Left lung (tissue), 4 donors: ENCODE measurements at regions not wholly inside any gene's neighbourhood (a gene's known extent, or its start where the extent isn't known, plus 50 kb on each side); places are given as distances from the start of the nearest gene placed in this dataset.

Experiments
- ATAC-seq: fragments of 200-7000 bp; cut with Tn5 transposase; one replicate; pipeline ENCODE4 v1.9.1; 2020; ENCODE audit warnings: moderate library complexity
- DNase-seq, 4 donors: peaks; one replicate each; pipeline ENCODE4 v3.0.0-alpha.2; 2013 to 2020
- H3K27ac ChIP-seq, 2 donors: fragments of 200-600 bp; sonication (generic) in 1 of 2; one replicate each; pipeline versions ENCODE4 v1.5.0 to v1.8.0; 2020 to 2021
- H3K27me3 ChIP-seq, 2 donors: fragments of 200-600 bp; sonication (generic) in 1 of 2; one replicate each; pipeline versions ENCODE4 v1.5.0 to v1.8.0; 2020 to 2021
- H3K36me3 ChIP-seq, 2 donors: fragments of 200-600 bp; sonication (generic) in 1 of 2; one replicate each; pipeline versions ENCODE4 v1.5.0 to v1.8.0; 2020 to 2021
- H3K4me1 ChIP-seq, 2 donors: fragments of 200-600 bp; one replicate each; pipeline ENCODE4 v1.8.0; 2021
- H3K4me3 ChIP-seq, 2 donors: fragments of 200-600 bp; sonication (generic) in 1 of 2; one replicate each; pipeline versions ENCODE4 v1.5.0 to v1.8.0; 2020 to 2021; ENCODE audit warnings: mild to moderate bottlenecking in 1 of 2
- H3K9me3 ChIP-seq, 2 donors: fragments of 200-600 bp; sonication (generic) in 1 of 2; one replicate each; pipeline versions ENCODE4 v1.5.0 to v1.8.0; 2020 to 2021
- intact Hi-C, 2 donors: fragments of 100-400 bp; cut with DNase I; formaldehyde crosslinking; loops; one replicate each; pipeline versions ENCODE4 v1.11.2 to v1.14.2; 2022
- TF ChIP-seq, protein P1 (sequence below), 2 donors: fragments of 200-600 bp; sonication (generic) in 1 of 2; IDR thresholded peaks; one replicate each; pipeline versions ENCODE4 v1.5.0 to v1.8.0; 2021; ENCODE audit warnings: antibody characterized with exemption in 2 of 2
- donor health status: DM: no; HTN: yes; CAD: no.
- donor health status: DM: no; HTN: no; CAD: no.

- Histone ChIP-seq H3K36me3 (no peaks in the 10 kb centered on the region), H3K27ac (no peak overlapping the region), H3K4me1 (no peaks in the 10 kb centered on the region), H3K4me3 (no peak overlapping the region), H3K27me3 (no peaks in the 10 kb centered on the region), H3K9me3 (peaks cover 0 to 4% of the 10 kb centered on the region in 2 donors)
- ATAC-seq (no peak), DNase-seq (no peak)
- intact Hi-C loops: no loop called here
- TF ChIP-seq, protein P1, sequence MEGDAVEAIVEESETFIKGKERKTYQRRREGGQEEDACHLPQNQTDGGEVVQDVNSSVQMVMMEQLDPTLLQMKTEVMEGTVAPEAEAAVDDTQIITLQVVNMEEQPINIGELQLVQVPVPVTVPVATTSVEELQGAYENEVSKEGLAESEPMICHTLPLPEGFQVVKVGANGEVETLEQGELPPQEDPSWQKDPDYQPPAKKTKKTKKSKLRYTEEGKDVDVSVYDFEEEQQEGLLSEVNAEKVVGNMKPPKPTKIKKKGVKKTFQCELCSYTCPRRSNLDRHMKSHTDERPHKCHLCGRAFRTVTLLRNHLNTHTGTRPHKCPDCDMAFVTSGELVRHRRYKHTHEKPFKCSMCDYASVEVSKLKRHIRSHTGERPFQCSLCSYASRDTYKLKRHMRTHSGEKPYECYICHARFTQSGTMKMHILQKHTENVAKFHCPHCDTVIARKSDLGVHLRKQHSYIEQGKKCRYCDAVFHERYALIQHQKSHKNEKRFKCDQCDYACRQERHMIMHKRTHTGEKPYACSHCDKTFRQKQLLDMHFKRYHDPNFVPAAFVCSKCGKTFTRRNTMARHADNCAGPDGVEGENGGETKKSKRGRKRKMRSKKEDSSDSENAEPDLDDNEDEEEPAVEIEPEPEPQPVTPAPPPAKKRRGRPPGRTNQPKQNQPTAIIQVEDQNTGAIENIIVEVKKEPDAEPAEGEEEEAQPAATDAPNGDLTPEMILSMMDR (IDR thresholded peaks at IDR 0.05): no peak
These were observed 872.6 kb downstream of the FLRT2 start for GRCh38 chr14:86402545-86402944.

DNA sequence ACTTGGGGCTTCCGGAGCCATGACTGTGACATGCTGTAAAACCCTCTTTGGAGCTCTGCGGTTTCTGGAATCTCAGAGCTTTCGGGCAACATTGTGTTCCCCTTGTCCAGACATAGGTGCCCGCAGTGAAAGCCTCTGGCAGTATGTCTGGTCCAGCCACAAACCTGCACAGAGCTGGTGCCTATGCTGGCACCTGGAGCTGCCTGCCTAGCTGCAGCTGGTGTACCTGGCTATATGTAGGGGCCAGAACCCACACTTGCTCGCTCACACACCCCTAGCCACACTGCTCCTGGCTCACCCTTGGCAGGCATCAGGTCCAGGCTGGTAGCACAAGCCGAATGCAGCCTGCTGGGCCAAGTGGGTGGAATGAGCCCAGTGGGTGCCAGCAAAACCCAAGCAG, 861.1 kb downstream of the FLRT2 start:
- Histone ChIP-seq H3K27me3 (no peaks in the 10 kb centered on the region), H3K36me3 (no peaks in the 10 kb centered on the region), H3K4me1 (no peaks in the 10 kb centered on the region), H3K27ac (no peak overlapping the region), H3K4me3 (no peak overlapping the region), H3K9me3 (peaks cover 0 to 22% of the 10 kb centered on the region in 2 donors)
- TF ChIP-seq, protein P1 (IDR thresholded peaks at IDR 0.05): no peak
- no peak for ATAC-seq
- DNase-seq: peak in 1 of 4 donors; percentile 22
- intact Hi-C loops: no loop called here

- DNase-seq (no peak), ATAC-seq (no peak)
- TF ChIP-seq, protein P1 (IDR thresholded peaks at IDR 0.05): no peak
- intact Hi-C loops: no loop called here
- Histone ChIP-seq H3K36me3 (no peaks in the 10 kb centered on the region), H3K9me3 (peaks cover 0 to 20% of the 10 kb centered on the region in 2 donors), H3K27ac (no peak overlapping the region), H3K4me1 (no peaks in the 10 kb centered on the region), H3K27me3 (no peaks in the 10 kb centered on the region), H3K4me3 (no peak overlapping the region)
These were observed 858.3 kb downstream of the FLRT2 start for GRCh38 chr14:86388216-86388615.

- H3K4me3 ChIP-seq: no peak overlapping the region
- no peaks in the 10 kb centered on the region for H3K27me3 ChIP-seq
- ATAC-seq (no peak), DNase-seq (peak in 1 of 4 donors; percentile 14)
- TF ChIP-seq, protein P1 (IDR thresholded peaks at IDR 0.05): no peak
- H3K36me3 ChIP-seq: no peaks in the 10 kb centered on the region
- H3K4me1 ChIP-seq: no peaks in the 10 kb centered on the region
- H3K9me3 ChIP-seq: peaks cover 0 to 27% of the 10 kb centered on the region in 2 donors
- no peak overlapping the region for H3K27ac ChIP-seq
- intact Hi-C loops: no loop called here
These were observed 843.9 kb downstream of the FLRT2 start for GRCh38 chr14:86373886-86374285.

- intact Hi-C loops: no loop called here
- no peak for DNase-seq
- no peak overlapping the region for H3K27ac ChIP-seq
- H3K36me3 ChIP-seq: no peaks in the 10 kb centered on the region
- H3K9me3 ChIP-seq: peaks cover 0 to 27% of the 10 kb centered on the region in 2 donors
- TF ChIP-seq, protein P1 (IDR thresholded peaks at IDR 0.05): no peak
- H3K27me3 ChIP-seq: no peaks in the 10 kb centered on the region
- no peaks in the 10 kb centered on the region for H3K4me1 ChIP-seq
- ATAC-seq: no peak
- no peak overlapping the region for H3K4me3 ChIP-seq
These were observed 842.5 kb downstream of the FLRT2 start for GRCh38 chr14:86372402-86372801.
